ENCODE measurements at regions not wholly inside any gene's neighbourhood (a gene's known extent, or its start where the extent isn't known, plus 50 kb on each side); places are given as distances from the start of the nearest gene placed in this dataset.

- no peak for DNase-seq
These were observed 57.0 kb upstream of the TARBP1 start for GRCh38 chr1:234535763-234536515.

DNA sequence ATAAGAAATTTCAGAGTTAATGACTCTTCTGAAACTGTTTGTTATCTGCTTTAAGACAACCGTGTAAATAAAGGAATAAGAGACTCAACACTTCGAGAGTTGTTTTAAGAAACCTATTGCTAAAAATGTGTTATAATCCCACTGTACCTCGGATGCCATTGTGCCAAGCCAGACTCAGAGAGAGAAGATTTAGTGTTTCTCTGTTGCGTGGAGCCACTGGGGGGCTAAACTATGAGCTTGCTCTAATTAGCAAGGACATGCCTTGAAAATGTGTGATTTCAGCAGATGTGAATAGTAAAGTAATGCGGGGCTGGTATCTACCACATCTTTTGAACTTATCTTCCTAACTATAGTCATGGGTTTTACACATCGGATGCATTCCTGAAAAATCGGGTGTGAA is 56.2 kb upstream of the TARBP1 start:
- no peak for DNase-seq

- peak; percentile 63 for DNase-seq
These were observed 55.2 kb upstream of the TARBP1 start for GRCh38 chr1:234533975-234534876.

DNA sequence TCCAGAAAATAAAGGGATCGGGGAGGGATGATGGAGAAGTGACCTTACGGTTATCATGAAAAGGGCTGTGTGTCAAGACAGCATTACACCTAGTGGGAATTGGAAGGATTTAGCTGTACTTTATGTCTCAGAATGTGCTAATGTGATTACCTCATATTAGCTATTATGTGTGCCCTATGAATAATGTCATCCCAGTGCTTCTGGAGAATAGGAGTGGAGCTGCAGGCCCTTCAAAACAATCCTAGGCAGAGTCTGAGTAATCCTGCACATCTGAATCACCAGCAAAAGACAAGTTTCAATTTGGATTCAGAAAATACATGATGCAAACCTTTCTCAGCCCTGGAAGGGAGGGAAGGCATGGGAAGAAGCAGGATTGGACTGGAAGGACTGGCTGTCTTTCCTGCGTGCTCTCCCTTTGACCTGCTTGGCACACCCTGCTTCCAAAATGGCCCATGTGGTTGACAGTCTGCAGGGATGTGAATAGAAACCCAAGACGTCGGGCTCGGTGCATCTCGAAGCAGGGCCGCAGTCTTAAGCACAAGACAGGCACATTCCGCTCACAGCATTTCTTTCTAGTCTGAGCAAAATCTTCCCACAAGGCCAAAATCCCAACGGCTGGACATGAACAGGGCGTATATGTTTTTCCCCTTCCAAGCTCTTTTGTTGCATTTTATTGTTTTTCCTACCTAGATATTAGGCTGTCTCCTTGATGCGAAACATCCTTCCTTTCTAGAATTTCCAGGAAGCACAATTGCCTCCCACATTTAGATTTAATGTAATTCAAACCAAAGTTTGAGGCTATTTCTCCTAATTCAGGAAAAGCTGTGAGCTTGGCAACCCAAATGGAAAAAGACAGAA is 54.3 kb upstream of the TARBP1 start:
- no peak for DNase-seq

GRCh38 chr1:234532503-234532922 is 53.5 kb upstream of the TARBP1 start:
- no peak for DNase-seq

DNA sequence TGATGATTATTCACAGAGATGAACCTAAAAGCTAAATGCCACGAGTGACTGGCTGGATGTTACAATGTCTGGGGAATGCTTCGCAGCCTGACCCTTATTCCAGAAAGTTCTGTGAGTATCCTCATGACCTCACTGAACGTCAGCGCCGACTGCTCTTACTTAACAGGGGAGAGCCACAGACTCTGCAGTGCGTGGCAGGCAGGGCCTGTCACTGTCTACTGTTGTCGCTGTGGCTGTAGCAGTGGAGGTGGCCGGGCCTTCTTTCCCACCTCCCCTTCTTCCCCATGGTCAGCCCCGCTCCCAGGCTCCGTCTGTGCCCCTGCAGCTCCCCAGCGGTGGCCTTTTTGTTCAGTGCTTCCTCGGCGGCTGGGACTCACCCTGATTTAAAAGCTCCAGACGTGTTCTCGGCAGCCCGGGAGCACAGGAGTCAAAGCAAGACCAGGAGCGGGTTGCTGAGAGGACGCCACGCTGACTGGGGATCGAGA is 52.2 kb upstream of the TARBP1 start:
- no peak for DNase-seq

DNA sequence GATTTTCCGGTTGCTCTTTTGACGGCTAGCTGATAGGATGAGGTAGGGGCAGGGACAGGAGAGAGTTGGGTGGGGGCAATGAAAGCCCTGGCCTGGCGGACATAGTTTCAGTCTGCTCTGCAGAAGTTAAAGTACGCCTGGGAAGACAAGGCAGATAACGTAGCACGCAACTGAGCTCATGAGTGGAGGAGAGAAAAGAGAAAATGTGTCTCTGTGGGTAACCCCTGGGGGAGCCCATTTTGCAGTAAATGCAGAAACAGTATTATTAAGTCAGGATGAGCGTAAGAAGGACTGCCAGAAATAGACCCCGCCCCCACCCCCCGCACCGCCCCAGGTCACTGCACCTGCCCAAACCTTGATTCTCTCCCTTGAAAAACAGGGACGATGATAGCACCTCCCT is 51.7 kb upstream of the TARBP1 start:
- no peak for DNase-seq

GRCh38 chr1:234529950-234530237 is 50.9 kb upstream of the TARBP1 start:
- no peak for DNase-seq

- DNase-seq = no peak
These were observed 50.3 kb upstream of the TARBP1 start for GRCh38 chr1:234529095-234529949.
